Activated T-cell treated with anti-CD3 and anti-CD28 coated beads, Interleukin-2, amount 50 U/mL, for 4 hours (primary cell): ENCODE measurements at regions not wholly inside any gene's neighbourhood (a gene's known extent, or its start where the extent isn't known, plus 50 kb on each side); places are given as distances from the start of the nearest gene placed in this dataset.

Experiments used
- ATAC-seq, 2 donors: fragments of 200-7000 bp; cut with Tn5 transposase; one replicate each; pipeline ENCODE4 v1.10.0; 2021
- DNase-seq: peaks from one replicate; pipeline ENCODE4 v3.0.0-alpha.2; 2020
- H3K27me3 Mint-ChIP-seq: one replicate; pipeline ENCODE4 v1.8.0; 2021; ENCODE audit warnings: low read depth, mixed read lengths
- H3K36me3 Mint-ChIP-seq: one replicate; pipeline ENCODE4 v1.8.0; 2022; ENCODE audit warnings: mixed read lengths; ENCODE audit not compliant: insufficient read depth
- H3K4me1 Mint-ChIP-seq: one replicate; pipeline ENCODE4 v1.8.0; 2021; ENCODE audit warnings: low read depth, mixed read lengths
- H3K4me3 Mint-ChIP-seq: one replicate; pipeline ENCODE4 v1.8.0; 2021; ENCODE audit warnings: mild to moderate bottlenecking, moderate library complexity, mixed read lengths
- H3K9me3 Mint-ChIP-seq: one replicate; pipeline ENCODE4 v1.8.0; 2021; ENCODE audit warnings: mixed read lengths

- DNase-seq (no peak), ATAC-seq (no peak)
- Mint-ChIP-seq H3K4me3 (no peak overlapping the region), H3K4me1 (no peaks in the 10 kb centered on the region), H3K9me3 (no peaks in the 10 kb centered on the region), H3K27me3 (no peaks in the 10 kb centered on the region), H3K36me3 (no peaks in the 10 kb centered on the region)
Measured at GRCh38 chr10:111973826-111974225, 209.7 kb downstream of the GPAM start.

- Mint-ChIP-seq H3K9me3 (no peaks in the 10 kb centered on the region), H3K27me3 (no peaks in the 10 kb centered on the region), H3K4me3 (no peak overlapping the region), H3K4me1 (no peaks in the 10 kb centered on the region), H3K36me3 (no peaks in the 10 kb centered on the region)
- ATAC-seq (no peak), DNase-seq (no peak)
Measured at GRCh38 chr10:111974325-111974724, 209.2 kb downstream of the GPAM start.

- no peak overlapping the region for H3K4me3 Mint-ChIP-seq
- no peaks in the 10 kb centered on the region for H3K36me3 Mint-ChIP-seq
- H3K4me1 Mint-ChIP-seq, result no peaks in the 10 kb centered on the region
- no peaks in the 10 kb centered on the region for H3K9me3 Mint-ChIP-seq
- DNase-seq, result no peak
- H3K27me3 Mint-ChIP-seq, result no peaks in the 10 kb centered on the region
- no peak for ATAC-seq
Measured at GRCh38 chr10:111976557-111976956, 207.0 kb downstream of the GPAM start.

- DNase-seq (no peak), ATAC-seq (no peak)
- Mint-ChIP-seq H3K4me3 (no peak overlapping the region), H3K36me3 (no peaks in the 10 kb centered on the region), H3K9me3 (no peaks in the 10 kb centered on the region), H3K27me3 (peaks cover 2% of the 10 kb centered on the region), H3K4me1 (no peaks in the 10 kb centered on the region)
Measured at GRCh38 chr10:111984057-111984456, 199.5 kb downstream of the GPAM start.

GRCh38 chr10:111986079-111986478 lies 197.5 kb downstream of the GPAM start:
- Mint-ChIP-seq H3K27me3 (peaks cover 2% of the 10 kb centered on the region), H3K4me3 (no peak overlapping the region), H3K36me3 (no peaks in the 10 kb centered on the region), H3K9me3 (no peaks in the 10 kb centered on the region), H3K4me1 (no peaks in the 10 kb centered on the region)
- ATAC-seq (no peak), DNase-seq (no peak)

- ATAC-seq (no peak), DNase-seq (no peak)
- no peaks in the 10 kb centered on the region for H3K9me3 Mint-ChIP-seq
- H3K4me3 Mint-ChIP-seq, result no peak overlapping the region
- H3K27me3 Mint-ChIP-seq, result peaks cover 2% of the 10 kb centered on the region
- H3K36me3 Mint-ChIP-seq, result no peaks in the 10 kb centered on the region
- H3K4me1 Mint-ChIP-seq, result no peaks in the 10 kb centered on the region
Measured at GRCh38 chr10:111988646-111989045, 194.9 kb downstream of the GPAM start.

GRCh38 chr10:111989136-111989911 lies 194.2 kb downstream of the GPAM start:
- H3K36me3 Mint-ChIP-seq, result no peaks in the 10 kb centered on the region
- ATAC-seq (no peak), DNase-seq (no peak)
- H3K4me1 Mint-ChIP-seq, result no peaks in the 10 kb centered on the region
- H3K27me3 Mint-ChIP-seq, result peaks cover 2% of the 10 kb centered on the region
- H3K9me3 Mint-ChIP-seq, result no peaks in the 10 kb centered on the region
- H3K4me3 Mint-ChIP-seq, result no peak overlapping the region

GRCh38 chr10:111990734-111991133 lies 192.8 kb downstream of the GPAM start:
- Mint-ChIP-seq H3K36me3 (no peaks in the 10 kb centered on the region), H3K9me3 (no peaks in the 10 kb centered on the region), H3K4me3 (no peak overlapping the region), H3K4me1 (no peaks in the 10 kb centered on the region), H3K27me3 (peaks cover 5% of the 10 kb centered on the region)
- DNase-seq (no peak), ATAC-seq (no peak)

- DNase-seq, result no peak
- no peaks in the 10 kb centered on the region for H3K4me1 Mint-ChIP-seq
- no peak overlapping the region for H3K4me3 Mint-ChIP-seq
- H3K27me3 Mint-ChIP-seq, result peaks cover 5% of the 10 kb centered on the region
- no peaks in the 10 kb centered on the region for H3K9me3 Mint-ChIP-seq
- no peak for ATAC-seq
- no peaks in the 10 kb centered on the region for H3K36me3 Mint-ChIP-seq
Measured at GRCh38 chr10:111993321-111993720, 190.2 kb downstream of the GPAM start.

- Mint-ChIP-seq H3K4me1 (no peaks in the 10 kb centered on the region), H3K36me3 (no peaks in the 10 kb centered on the region), H3K4me3 (no peak overlapping the region), H3K27me3 (peaks cover 3% of the 10 kb centered on the region), H3K9me3 (no peaks in the 10 kb centered on the region)
- no peak for ATAC-seq
- no peak for DNase-seq
Measured at GRCh38 chr10:111993872-111994426, 189.6 kb downstream of the GPAM start.

GRCh38 chr10:111996103-111996502 lies 187.5 kb downstream of the GPAM start:
- DNase-seq (no peak), ATAC-seq (no peak)
- Mint-ChIP-seq H3K4me1 (no peaks in the 10 kb centered on the region), H3K36me3 (no peaks in the 10 kb centered on the region), H3K4me3 (no peak overlapping the region), H3K9me3 (no peaks in the 10 kb centered on the region), H3K27me3 (peaks cover 3% of the 10 kb centered on the region)

GRCh38 chr10:111998728-111999127 lies 184.8 kb downstream of the GPAM start:
- DNase-seq, result no peak

GRCh38 chr10:111999205-111999914 lies 184.2 kb downstream of the GPAM start:
- Mint-ChIP-seq H3K4me3 (no peak overlapping the region), H3K4me1 (no peaks in the 10 kb centered on the region), H3K9me3 (no peaks in the 10 kb centered on the region), H3K36me3 (no peaks in the 10 kb centered on the region), H3K27me3 (peaks cover 3% of the 10 kb centered on the region)
- DNase-seq, result no peak
- ATAC-seq, result no peak

More at GRCh38 chr10:111998728-111999127, 184.8 kb downstream of the GPAM start:
- Mint-ChIP-seq H3K4me3 (no peak overlapping the region), H3K27me3 (peaks cover 3% of the 10 kb centered on the region), H3K36me3 (no peaks in the 10 kb centered on the region), H3K4me1 (no peaks in the 10 kb centered on the region), H3K9me3 (no peaks in the 10 kb centered on the region)
- no peak for ATAC-seq

- DNase-seq (no peak), ATAC-seq (no peak)
- Mint-ChIP-seq H3K9me3 (no peaks in the 10 kb centered on the region), H3K27me3 (peaks cover 3% of the 10 kb centered on the region), H3K4me3 (no peak overlapping the region), H3K4me1 (no peaks in the 10 kb centered on the region), H3K36me3 (no peaks in the 10 kb centered on the region)
Measured at GRCh38 chr10:111999915-112000302, 183.7 kb downstream of the GPAM start.

GRCh38 chr10:112000466-112000865 lies 183.1 kb downstream of the GPAM start:
- Mint-ChIP-seq H3K4me3 (no peak overlapping the region), H3K4me1 (no peaks in the 10 kb centered on the region), H3K36me3 (no peaks in the 10 kb centered on the region), H3K9me3 (no peaks in the 10 kb centered on the region), H3K27me3 (peaks cover 4% of the 10 kb centered on the region)
- ATAC-seq (no peak), DNase-seq (no peak)
